AML-193 (cell line): ENCODE measurements at regions not wholly inside any gene's neighbourhood (a gene's known extent, or its start where the extent isn't known, plus 50 kb on each side); places are given as distances from the start of the nearest gene placed in this dataset.
A peak's percentile ranks its signal among the peaks of the same experiment; 100 is the strongest.
"Not testable (repeated sequence)": the region's sequence is repeated elsewhere in the genome, so short reads cannot be mapped to it uniquely, and the experiment has no call there.

Experiments used
- DNase-seq, 2 experiments: peaks; one replicate each; lab custom pipeline; 2025; lab: John Stamatoyannopoulos, UW

DNA sequence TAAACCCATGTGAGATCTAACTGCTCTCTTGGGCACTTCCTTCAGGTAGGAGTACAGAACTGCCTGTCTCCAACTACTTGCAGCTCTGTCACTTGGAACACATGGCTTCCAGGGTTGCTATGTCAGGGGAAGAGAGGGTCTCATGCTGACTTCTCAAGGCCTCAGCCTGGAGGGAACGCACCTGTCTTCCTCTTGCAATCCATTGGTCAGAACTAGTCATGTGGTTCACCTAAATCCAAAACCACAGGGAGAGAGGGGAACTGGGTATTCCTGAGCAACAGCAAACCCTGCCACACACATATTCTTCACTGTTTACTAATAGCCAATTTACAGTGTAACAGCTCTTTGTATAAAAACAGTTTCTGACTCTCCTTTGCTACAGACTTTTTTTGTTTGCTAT is 206.1 kb downstream of the KCNJ2 start:
- DNase-seq, result no peak

DNA sequence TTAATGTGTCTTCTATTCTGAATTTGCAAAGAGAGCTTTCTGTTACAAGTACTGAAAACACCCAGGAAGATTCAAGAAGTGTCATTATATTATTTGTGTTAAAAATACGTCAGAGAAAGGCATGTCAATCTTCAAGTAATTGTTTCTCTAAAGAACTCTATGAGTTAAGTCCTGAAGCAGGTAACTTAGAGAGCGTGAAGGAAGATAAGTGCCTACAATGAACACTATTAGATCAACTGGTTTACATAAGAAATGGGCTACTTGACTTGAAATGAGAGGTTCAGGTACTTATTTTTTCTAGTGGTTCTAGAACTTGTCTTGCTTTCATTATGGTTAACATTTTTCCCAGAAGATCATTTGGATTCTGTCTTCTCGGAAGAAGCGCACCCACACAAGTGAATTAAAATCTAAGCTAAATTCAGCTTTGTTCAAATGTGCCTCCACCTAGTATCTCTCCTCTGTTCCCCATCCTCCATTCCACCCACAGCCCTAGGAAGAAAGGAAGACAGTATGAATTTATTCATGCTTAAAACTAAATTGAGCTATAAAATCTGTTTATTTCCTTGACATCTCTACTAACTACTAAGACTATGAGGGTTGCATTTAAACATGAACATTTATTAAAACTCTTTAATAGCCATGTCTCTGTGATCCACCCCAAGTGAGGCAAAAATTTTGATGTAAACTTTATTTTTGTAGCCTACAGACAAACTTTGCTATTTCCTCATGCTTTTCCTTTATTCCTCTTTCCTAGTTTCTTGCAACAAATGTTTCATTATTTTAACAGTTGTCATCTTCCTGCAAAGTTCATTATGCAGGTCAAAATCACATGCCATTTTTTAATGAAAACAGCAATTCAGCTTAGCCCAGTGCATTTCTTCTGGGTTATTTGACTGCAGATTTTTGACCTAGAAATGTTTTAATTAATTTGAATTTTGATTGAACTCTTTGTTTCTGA is 206.8 kb downstream of the KCNJ2 start:
- no peak for DNase-seq

DNA sequence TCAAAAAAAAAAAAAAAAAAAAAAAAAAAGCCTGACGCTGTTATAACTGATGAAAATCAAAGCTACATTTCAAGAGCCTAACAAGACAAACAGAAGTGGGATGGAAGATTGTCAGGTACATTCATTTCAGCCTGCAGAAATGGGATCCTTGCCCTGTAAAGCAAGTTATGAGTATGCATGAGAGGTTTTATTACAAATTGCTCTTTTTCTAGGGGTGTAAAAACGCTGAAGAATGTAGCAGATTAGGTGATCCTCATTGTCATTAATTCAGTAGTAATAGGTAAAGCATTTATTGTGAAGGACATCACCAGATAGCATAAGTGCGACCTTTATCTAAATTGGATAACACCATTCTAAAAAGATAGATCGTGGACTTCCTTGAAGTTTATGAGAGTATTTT is 208.3 kb downstream of the KCNJ2 start:
- DNase-seq, result no peak

DNA sequence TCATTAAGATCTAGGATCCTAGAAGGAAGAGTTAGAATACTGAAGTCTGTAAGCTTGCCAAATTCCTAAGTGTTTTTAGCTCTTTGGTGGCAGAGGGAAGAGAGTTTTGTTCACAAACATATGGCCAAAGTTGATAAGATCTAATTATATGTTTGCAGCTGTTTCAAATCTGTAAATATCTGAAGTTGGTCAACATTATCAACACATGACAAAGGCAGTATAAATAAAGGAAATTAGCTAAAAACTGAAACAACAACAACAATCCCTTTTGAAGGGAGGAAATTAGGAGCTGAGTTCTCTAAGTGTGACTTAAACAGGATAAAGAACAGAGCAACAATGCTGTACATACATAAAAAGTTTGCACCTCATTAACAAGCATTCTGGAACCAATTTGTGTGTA is 208.7 kb downstream of the KCNJ2 start:
- no peak for DNase-seq

DNA sequence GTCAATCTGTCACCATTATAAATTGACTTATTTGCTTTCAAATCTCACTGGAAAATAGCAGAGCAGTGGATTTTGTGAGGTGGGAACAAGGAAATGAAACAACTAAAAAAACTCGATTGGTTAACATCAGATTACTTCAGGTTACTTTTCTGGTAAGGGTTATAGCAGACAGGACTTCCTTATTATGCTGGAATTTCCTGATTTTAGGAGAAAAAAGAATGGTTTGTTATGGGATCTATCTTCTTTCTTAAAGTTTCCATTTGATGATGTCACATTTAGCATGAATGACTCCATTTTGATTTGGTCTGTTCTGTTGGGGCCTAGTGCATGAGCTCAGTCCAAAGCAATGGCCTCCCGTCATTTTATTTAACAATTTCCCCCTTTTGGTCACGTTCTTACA is 210.6 kb downstream of the KCNJ2 start:
- DNase-seq, result no peak

DNA sequence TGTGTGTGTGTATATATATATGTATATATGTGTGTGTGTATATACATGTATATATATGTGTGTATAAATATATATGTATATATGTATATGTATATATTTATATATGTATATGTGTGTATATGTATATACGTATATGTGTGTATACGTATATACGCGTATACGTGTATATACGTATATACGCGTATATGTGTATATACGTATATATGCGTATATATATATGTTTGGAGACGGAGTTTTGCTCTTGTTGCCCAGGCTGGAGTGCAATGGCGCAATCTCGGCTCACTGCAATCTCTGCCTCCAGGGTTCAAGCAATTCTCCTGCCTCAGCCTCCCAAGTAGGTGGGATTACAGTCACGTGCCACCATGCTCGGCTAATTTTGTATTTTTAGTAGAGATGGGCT is 212.6 kb downstream of the KCNJ2 start:
- not testable (repeated sequence) for DNase-seq

DNA sequence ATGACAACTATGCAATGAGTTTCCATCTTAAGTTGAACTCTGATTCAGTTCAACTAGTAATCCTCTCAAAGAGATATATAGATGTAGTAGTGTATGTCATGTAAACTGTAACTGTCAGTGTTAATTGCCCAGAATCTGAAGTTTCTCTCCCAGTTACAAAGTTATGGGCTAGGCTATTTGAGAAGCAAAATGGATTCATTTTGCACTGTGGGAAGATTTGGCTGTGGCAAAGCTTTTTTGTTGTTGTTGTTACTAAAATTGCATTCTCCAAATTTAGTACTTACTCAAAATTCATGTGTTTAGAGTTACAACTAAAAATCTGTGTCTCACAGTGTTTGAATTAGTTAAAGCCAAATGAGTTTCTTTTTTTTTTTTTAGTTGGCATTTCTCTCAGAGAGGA is 219.0 kb downstream of the KCNJ2 start:
- DNase-seq, result no peak

DNA sequence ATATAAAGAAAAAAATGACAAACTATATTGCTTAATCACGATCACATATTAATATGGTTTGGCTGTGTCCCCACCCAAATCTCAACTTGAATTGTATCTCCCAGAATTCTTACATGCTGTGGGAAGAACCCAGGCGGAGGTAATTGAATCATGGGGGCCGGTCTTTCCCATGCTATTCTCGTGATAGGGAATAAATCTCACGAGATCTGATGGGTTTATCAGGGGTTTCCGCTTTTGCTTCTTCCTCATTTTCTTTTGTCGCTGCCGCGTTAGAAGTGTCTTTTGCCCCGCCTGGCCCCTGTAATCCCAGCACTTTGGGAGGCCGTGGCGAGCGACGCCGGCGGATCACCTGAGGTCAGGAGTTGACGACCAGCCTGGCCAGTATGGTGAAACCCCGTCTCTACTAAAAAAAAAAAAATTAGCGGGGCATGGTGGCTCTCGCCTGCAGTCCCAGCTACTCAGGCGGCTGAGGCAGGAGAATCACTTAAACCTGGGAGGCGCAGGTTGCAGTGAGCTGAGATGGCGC is 220.0 kb downstream of the KCNJ2 start:
- not testable (repeated sequence) for DNase-seq

DNA sequence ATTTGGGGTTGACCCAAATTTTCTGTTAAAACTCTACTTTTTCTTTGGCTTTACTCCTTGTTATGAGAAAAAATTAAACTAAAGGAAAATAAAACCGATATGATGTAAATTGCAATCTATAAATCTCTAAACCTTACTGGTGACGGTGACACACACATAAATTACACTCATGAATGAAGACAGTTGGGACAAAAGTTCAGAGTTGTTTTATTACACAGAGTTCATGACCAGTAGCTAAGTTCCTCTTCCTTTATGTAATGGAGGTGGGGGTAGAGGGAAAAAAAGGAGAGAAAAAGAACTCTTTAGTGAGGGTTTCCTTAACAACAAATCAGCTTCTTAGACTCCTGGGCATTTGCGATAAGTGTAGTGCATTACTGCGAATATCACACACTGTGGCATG is 220.7 kb downstream of the KCNJ2 start:
- no peak for DNase-seq

DNA sequence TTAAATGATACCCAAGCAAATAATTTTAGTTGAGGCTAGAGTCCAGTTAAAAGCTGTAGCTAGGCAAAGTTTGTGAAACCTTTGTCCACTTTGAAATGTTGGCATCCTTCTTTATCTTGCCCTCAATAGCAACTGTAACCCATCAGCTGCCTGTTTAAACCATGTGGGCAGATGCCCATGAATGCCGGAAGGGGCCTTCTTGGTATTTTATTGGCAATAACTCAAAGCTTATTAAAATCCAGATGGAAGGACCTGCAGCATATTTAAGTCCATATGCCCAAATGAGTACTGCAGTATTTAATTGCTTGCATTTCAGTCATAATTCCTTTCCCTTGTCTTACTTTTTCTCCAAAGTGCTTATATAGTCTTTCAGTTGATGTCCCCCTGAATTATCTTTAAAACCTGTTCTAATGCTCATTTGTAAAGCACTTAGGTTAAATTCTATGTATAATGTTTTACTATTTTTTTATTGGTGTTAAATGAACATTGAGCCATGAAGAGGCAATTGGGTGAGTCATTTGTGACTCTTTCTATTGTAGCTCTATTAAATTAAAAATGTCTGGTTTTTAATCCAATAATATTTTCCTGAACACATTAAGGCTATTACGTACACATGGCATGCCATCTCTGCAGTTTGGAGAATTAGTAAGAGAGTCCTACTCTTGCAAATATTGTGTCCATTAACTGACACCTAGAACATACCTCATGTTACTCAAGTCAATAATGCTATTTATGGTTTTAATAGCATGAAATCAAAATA is 225.3 kb downstream of the KCNJ2 start:
- no peak for DNase-seq

DNA sequence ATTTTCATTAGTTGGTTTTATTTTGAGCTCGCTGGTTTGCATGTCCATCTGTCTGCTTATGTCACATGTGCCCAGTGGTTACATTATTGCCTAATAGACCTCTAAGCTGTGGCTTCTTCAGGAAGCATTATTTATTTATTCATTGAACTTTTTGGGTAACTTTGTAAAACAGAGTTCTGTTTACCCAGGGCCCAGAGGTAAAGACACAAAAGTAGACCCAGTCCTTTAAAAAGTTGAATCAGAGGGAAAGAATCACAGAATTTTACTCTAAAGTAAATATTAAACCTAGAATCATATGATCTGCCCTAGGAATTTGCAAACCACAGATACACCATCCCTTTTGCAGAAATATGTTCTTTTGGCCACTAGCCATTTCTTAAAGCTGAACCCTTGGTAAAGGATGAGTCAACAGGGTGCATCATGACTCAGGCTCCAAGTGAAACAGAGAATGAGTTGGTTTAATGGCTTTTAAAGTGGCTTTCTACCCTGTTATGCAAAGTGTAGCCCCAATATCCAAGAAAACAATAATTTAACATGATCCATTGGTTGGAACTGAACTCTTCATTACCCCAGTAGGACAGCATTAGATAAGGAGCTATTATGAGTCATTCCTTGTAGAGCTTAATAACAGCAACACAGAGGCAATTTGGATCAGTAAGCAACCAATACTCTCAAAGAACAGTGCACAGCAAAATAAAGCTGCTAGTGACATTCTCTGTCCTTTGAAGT is 236.3 kb downstream of the KCNJ2 start:
- peak; percentile 59 to 65 for DNase-seq

DNA sequence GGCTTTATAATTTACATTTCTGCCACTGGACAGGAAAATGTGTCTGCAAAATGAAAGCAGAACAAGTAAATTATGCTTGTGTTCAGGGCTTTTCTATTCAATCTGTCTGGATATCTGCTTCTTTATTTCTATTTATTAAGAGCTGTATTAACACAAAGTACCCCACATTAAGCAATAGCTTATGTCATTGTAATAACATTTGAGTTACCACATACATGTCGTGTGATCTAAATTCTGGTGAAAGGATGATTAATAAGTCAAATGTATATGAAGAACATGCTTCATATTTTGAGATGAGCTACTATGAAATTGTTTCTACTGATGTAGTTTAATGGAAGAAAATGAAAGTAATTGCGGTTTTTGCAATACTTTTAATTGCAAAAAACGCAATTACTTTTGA is 238.2 kb downstream of the KCNJ2 start:
- DNase-seq, result no peak

DNA sequence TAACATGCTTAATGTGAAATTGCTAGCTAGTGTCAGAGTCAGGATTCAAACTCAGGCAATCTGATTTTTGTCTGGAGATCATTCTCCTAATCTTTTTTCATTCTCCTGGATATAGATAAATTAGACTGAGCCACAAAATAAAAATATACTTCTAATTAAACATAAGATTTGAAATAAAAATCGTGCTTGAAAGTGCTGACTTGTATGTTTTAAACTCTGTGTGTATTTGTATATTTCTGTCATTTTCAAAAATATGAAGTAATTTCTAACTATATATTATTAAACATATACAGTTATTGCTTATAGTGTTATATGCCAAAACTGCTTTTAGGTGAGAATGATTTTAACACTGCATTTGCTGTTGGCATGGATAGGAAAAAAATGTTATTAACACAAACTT is 239.4 kb downstream of the KCNJ2 start:
- DNase-seq, result no peak

DNA sequence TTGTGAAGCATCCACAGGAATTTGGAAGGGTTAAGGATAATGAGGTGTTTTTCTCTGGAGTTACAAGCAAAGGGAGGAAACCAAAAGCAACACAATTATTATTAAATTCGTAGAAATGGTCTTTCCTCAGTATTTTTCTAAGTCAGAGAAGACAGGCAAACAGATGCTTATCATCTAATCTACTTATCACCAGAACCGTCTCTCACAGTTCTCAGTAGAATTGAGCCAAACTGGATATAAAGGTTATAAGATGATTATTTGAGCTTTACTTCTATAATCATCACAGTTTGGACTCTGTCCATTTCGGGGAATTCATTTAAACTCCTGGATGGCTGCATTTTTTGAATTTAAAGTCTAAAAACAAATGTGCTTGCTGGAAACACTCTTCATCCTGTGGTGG is 245.0 kb downstream of the KCNJ2 start:
- DNase-seq, result no peak

DNA sequence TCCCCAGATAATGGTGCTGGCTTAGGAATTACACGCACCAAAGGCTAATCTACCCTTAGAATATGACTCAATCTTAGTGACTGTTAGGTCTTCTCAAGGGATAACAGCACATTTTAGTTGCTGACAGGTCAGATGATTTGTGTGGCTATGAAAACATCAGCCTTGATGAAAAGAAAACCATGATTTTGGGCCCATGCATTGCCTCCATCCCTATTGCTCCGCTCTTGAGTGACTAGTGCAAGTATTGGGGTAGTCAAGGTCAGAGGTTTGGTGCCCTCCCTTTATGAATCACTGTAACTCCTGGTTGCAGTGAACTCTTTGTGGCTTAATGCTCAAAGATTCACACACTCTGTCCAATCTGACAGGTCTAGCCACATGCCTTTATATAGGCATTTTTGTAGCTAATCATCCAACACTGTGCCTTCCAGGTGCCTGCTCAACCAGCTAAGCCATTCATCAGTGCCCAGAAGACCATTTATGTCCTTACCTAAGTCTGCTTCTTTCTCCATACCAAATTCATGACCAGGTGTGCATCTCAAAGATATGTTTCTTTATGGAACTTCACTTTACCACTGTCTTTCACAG is 251.6 kb downstream of the KCNJ2 start:
- no peak for DNase-seq

DNA sequence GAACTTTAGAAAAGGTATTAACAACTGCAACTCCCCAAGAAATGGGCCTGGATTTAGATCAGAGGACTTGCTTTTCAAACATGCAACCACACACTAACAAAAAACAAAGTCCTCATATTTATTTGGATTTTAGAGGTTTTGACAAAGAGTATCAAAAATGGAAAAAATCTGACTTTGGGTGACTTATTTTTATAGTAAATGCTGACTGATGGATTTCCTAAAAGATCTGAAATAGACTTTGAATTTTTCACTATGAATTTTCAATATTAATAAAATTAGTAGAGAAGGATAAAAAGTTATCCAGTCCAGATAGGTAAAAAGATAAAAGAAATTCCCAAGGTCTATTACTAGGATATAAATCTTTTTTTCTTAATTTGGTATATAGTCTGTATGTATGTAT is 253.5 kb downstream of the KCNJ2 start:
- DNase-seq, result no peak

DNA sequence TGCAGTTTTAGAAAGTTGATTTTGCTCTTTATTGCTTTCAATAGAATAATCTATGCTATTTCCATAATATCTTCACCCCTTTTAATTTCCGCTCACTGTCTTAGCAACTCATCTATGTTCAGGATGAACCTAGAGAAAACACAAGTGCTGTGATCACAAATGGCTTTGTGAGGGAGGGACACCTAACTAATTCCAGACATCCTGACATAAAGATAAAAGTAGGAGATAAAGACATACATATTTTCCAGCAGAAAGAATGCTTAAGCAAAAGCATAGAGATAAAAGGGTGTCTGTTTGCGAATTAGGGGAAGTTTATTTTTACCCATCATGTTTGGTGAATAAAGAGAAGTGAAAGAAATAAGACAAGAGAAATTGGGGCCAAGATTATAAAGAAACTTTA is 254.2 kb downstream of the KCNJ2 start:
- no peak for DNase-seq

DNA sequence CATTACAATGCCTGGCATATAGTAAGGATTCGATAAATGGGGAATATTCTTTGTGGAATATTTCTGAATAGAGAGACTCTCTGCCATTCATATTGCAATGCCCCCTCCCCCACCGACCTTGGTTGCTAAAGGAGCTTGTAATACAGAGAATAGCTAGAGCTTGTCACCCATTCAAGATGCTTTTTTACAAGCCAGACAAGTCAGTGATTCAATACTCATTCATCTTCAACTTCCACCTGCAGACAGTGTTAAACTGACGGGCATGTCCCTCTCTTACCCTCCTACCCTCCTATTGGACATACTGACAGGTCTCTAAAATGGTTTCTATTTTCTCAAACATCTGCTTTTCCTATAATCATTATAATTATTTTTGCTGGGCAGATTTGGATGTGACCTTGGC is 257.4 kb downstream of the KCNJ2 start:
- no peak for DNase-seq

DNA sequence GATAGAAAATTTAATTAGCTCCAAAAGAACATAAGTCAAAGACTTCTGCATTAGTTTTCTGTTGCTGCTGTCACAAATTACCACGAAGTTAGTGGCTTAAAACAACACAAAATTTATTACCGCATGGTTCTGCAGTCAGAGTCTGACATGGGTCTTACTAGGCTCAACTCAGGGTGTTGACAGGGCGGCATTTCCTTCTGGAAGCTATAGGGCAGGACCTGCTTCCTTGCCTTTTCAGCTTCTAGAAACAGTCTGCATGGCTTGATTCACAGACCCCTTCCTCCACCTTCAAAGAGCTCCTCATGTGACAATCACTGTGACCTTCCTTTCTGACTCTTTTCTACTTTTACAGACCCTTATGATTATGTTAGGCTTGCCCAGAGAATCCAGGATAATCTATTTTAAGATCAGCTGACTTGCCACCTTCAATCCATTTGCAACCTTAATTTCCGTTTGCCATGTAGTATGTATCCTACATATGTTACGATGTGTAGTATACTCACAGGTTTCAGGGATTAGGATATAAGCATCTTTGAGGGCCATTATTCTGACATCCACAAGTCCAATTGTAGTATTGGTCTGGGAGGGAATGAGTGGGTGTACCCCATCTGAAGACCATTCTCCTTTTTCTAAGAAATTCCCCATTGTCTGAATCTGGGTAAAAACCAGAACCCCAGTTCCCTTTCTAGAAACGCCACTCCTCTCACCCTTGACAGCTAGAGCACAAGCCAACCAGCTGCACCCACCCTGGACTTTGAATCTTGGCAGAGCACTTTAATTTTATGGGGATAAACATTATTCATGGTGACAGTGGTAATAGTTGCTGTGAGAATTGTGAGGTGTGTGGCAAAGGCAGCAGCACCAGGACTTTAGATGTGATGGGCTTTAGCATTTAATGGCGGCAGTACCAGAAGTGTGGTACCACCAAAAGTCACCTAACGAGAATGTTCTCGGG is 265.5 kb downstream of the KCNJ2 start:
- no peak for DNase-seq

DNA sequence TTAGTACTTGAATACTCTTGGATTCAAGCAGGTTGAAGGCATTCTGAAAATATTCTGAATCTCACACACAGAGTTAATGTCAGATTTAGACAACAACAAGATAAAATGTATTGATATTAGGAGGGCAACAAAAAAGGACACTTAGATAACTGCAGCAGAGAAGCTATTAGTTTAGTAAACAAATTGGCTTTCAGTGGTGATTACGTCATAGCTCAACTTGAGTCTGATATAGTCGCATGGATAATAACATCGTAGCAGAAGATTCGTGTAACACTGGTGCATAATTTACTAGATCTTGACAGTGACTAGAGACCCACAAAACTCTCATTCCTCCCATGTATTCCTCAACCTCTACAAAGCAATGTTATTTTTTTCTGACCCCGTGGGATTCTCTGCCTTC is 268.3 kb downstream of the KCNJ2 start:
- no peak for DNase-seq

DNA sequence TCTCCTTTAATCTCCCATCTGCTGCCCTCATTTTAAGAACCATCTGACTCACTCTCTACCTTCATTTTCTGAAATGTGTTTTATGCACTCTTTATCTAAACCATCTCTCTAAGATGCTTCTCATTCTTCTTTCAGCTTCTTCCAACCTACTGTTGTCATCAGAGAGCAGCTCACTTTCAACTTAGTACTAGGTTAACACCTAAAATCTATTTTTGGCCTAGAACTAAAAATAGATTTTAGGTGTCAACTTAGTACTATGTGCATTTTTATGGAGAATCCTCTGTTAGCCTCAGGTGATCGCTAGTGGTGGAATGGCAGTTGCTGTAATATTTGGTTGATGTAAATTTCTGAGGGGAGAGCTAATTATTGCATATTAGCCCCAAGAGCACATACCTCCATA is 277.1 kb downstream of the KCNJ2 start:
- DNase-seq, result no peak
